GM12873 (cell line): ENCODE measurements at regions not wholly inside any gene's neighbourhood (a gene's known extent, or its start where the extent isn't known, plus 50 kb on each side); places are given as distances from the start of the nearest gene placed in this dataset.

Experiments used
- TF ChIP-seq, protein P1 (sequence below): IDR thresholded peaks from 2 replicates; pipeline ENCODE4 v1.5.1; 2012; ENCODE audit warnings: low read depth, mild to moderate bottlenecking, moderate library complexity, low read length, control low read depth; ENCODE audit not compliant: insufficient read depth; ENCODE audit errors: missing control alignments

DNA sequence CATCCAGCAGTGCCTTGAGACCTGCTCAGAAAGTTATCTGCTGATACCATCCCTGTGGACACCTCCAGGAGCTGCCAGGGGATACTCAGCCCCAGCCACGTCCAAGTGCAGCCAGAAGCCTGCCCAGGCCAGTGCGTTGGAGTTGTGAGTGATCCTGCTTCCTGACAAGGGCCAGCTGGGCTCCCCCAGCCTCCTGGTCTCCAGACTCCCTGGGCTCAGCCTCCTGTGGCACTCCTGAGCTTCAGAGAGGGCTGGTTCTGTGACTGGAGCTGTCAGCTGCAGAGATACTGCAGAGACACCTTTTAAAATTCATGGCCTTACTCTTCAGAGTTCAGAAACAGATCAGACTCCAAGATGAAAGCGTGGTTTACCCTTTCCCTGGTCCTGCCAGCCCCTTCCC is 515.9 kb downstream of the CD83 start:
- TF ChIP-seq, protein P1, sequence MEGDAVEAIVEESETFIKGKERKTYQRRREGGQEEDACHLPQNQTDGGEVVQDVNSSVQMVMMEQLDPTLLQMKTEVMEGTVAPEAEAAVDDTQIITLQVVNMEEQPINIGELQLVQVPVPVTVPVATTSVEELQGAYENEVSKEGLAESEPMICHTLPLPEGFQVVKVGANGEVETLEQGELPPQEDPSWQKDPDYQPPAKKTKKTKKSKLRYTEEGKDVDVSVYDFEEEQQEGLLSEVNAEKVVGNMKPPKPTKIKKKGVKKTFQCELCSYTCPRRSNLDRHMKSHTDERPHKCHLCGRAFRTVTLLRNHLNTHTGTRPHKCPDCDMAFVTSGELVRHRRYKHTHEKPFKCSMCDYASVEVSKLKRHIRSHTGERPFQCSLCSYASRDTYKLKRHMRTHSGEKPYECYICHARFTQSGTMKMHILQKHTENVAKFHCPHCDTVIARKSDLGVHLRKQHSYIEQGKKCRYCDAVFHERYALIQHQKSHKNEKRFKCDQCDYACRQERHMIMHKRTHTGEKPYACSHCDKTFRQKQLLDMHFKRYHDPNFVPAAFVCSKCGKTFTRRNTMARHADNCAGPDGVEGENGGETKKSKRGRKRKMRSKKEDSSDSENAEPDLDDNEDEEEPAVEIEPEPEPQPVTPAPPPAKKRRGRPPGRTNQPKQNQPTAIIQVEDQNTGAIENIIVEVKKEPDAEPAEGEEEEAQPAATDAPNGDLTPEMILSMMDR: no peak

DNA sequence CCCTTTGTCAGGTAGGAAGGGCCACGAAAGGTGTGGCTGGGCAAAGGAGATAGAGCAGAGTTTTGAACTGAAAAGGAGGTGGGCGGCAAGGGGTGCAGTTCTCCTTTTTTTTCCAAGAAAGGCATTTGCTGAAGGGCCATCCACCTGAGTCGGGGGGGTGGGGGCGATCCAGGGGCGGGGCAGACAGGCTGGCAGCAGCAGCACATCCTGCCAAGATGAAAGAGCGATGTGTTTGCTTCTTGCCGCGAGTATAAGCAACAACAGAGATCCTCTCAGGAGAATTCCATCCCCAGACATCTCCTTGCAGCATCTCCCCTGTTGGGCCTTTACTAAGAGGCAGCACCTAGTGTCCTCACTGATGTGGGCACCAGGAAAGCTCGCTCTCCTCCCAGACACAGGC is 516.5 kb downstream of the CD83 start:
- TF ChIP-seq, protein P1: no peak

DNA sequence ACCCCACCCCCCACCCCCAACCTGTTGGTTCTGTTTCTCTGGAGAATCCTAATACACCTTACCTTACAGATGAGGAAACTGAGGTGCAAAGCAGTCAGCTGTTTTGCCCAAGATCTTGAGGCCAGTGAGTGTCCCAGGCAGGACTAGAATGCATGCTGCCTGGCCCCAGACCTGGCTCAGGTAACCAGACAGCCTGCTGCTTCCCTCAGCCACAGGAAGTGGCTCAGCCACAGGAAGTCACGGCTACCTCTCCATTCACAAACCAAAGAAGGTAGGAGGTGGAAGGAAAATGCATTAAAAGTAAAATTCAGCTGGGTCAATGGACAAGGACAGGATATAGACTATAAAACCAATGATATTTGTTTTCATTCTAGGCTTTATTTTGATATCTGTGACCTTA is 517.6 kb downstream of the CD83 start:
- TF ChIP-seq, protein P1: no peak

DNA sequence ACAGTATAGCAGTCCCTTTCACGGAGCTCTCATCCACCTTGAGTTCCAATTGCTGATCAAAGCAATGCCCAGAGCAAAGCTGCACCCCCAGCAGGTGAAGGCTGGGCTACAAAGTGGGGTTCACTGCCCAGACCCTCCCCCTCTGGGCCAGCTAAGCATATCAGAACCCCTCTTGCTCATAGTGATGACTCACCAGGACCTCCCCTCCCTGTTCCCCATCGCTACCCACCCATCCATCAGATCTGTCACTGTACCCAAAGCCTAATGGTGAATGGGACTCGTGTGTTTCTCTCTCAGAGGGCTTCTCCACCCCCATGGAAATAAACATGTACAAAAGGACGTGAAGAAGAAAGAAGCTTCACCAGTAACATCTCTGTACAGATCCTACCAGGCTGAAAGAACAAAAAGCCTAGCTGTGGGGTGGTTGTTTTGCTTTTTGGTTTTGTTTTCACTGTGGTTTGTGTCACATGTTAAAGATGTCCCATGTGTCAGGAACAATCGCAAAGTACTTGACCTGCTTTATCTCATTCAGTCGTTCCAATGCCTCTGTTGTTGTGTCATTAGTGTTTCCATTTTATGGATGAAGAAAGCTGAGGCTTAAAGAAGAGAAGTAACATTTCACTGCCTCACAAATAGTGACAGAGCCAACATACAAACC is 518.5 kb downstream of the CD83 start:
- TF ChIP-seq, protein P1: no peak

DNA sequence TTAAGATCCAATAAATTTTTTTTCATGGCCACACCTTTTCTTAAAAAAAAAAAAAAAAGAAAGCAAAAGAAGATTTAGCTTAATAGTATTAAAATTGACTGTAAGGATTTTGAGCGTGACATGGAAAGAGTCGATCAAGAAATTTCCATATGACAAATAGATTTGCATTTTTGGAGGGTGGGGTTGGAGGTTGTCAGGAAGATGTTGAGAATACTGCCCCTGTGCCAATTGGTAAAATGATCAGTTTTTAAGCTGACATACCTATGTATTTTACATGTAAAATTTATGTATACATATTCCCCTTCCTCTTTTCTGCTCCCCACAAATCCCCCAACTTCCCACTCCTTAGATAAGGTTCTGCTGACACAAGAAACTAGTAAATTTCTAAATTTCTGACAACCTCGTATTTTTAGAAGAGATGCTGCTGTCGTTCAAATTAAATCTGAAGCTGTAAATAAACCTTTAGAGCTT is 520.9 kb downstream of the CD83 start:
- TF ChIP-seq, protein P1: no peak

DNA sequence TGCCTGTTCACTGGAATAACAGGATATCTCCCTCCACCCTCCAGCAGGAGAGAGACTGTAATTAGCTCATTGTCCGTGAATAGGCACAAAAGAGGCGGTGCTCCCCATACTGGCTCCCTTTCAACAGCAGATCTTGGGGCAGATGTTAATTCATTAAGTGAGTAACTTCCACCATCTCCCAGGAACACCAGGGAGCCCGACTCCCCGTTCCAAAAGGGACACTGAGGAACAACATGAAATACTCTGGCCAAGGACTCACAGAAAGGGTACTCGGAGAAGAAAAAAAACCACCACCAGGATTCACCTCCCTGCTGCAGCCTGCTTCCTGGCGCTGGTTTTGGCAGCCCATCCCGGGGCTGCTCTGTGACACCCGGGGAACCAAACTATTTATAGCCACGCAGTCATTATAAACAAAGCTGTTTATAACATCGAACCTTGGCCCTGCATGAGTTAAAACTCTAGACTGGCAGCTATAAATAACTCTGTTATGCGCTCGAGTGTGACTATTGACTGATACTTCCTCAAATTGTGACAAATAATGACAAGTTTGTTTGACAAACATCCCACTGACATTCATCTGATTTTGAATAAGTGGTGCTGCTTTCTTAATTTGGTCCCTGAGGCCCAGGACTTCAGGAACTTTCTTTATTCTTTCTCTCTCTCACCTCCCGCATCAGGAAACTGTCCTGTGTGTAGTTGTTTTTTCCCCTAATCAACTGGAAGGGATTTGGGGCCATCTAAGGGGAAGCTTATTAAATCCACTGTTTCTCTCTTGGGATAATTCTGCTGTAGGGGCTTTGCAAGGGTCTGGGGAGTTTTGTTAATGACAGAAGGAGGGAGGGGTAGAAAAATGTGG is 521.6 kb downstream of the CD83 start:
- TF ChIP-seq, protein P1: no peak

DNA sequence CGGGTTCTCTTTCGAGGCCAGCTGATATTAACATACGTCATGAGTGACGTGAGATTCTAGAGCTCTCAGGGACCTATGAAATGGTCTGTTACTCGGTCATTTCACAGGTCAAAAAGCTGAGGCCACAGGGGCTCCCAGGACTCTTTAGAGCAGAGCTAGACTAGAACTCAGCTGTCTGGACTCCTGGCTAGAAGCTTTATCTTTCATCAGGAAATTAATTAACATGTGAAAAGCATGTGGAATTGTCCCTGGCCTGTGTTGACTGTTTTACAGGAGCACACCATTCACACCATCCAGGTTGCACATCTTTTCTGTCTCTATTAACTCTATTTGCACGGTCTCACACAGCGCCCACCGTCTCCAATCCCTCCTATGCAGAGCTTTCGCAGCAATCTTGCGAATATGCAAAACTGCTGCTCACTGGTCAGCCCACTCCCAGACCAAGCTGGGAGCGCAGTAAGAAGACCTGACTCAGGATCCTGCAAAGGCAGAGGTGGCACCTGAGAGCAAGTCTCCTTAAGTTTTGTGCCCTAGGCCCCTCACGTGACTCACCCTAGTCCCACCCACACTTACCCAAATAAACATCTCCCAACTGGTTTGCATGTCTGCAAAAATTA is 522.5 kb downstream of the CD83 start:
- TF ChIP-seq, protein P1: no peak
